ENCODE measurements at regions not wholly inside any gene's neighbourhood (a gene's known extent, or its start where the extent isn't known, plus 50 kb on each side); places are given as distances from the start of the nearest gene placed in this dataset.

DNA sequence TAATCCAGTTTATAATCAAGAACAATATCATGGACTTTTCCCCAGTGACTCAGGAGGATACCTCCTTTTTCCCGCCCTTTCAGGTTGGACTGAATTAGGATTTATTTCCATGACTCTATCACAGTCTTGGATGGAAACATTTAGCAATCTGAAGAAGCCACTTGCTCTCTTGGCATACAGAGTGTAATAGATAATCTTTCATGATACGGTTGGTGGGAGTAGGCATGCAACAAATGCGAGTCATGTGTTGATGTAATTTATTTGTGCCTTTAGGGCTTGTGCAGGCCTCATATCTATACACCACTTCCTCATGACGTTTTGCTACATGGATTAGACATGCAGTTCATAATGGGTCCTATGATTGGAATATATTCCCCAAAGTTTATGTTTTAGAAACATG, 54.2 kb upstream of the MCTP2 start:
- no peaks in the 10 kb centered on the region for H3K36me3 Mint-ChIP-seq (ENCODE audit: low read depth)
- ATAC-seq (replicated peaks), result peak; percentile 35
- H3K9me3 Mint-ChIP-seq, result peaks cover 4% of the 10 kb centered on the region
- peaks cover 9% of the 10 kb centered on the region for H3K27me3 Mint-ChIP-seq
- peaks cover 10% of the 10 kb centered on the region for H3K4me1 Mint-ChIP-seq
- peak overlapping the region; percentile 23 for H3K27ac Mint-ChIP-seq
- H3K4me3 Mint-ChIP-seq, result no peak overlapping the region

DNA sequence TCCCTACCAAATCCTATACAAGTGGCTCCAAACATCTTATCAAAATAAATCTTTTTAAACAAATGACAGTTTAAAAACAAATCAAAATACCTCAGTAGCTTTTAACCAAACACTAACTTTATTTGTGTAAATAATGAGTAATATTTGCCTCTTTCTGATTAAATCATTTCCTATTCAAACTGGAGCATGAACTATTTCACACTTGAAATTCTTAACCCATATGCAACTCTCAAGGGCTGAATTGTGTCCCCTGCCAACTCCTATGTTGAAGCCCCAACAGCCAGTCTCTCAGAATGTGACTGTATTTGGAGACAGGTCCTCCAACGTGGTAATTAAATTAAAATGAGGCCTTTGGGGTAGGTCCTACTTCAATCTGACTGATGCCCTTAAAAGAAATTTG, 55.9 kb upstream of the MCTP2 start:
- Mint-ChIP-seq H3K27me3 (peaks cover 9% of the 10 kb centered on the region), H3K36me3 (ENCODE audit: low read depth) (no peaks in the 10 kb centered on the region), H3K27ac (no peak overlapping the region), H3K9me3 (peaks cover 4% of the 10 kb centered on the region), H3K4me1 (peaks cover 10% of the 10 kb centered on the region), H3K4me3 (no peak overlapping the region)
- ATAC-seq (replicated peaks), result no peak

DNA sequence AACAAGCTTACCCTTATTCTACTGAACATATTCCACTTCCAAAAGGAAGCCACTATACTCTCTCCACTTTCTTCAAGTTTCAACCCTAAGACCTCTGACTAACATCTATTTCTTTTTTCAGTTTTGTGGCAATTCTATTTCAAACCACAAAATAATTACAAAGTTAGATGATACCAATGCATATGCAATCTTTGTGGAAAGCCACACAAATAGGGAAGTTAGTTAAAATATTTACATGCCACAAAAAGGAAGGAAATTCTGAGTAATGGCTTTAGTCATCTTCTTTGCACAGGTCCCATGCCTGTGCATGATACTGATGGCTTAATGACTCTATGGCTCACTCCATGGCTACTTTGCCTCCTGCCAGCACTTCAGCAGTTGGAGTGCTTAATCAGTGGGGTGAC, 57.0 kb upstream of the MCTP2 start:
- Mint-ChIP-seq H3K4me3 (peak overlapping the region; percentile 2), H3K4me1 (peaks cover 10% of the 10 kb centered on the region), H3K27me3 (peaks cover 9% of the 10 kb centered on the region), H3K36me3 (ENCODE audit: low read depth) (no peaks in the 10 kb centered on the region), H3K9me3 (peaks cover 4% of the 10 kb centered on the region), H3K27ac (peak overlapping the region; percentile 54)
- ATAC-seq (replicated peaks), result peak; percentile 94

DNA sequence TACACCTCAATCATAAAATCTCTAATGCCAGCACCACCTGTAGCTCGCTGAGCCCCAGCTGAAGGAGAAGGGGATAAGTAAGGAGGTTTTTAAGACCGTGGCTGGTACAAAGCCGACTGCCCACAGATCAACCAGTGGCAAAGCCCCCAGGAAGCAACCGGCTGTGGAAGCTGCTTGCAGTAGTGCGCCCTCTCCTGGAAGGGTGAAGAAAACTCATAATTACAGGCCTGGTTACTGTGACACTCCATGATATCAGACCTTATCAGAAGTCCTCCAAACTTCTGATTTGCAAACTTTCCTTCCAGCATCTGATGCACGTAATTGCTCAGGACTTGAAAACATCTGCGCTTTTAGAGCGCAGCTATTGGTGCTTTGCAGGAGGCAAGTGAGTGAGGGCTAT, 63.1 kb upstream of the MCTP2 start:
- Mint-ChIP-seq H3K36me3 (ENCODE audit: low read depth) (no peaks in the 10 kb centered on the region), H3K27ac (no peak overlapping the region), H3K9me3 (no peaks in the 10 kb centered on the region), H3K4me3 (no peak overlapping the region), H3K27me3 (peaks cover 6% of the 10 kb centered on the region), H3K4me1 (no peaks in the 10 kb centered on the region)
- no peak for ATAC-seq (replicated peaks)

DNA sequence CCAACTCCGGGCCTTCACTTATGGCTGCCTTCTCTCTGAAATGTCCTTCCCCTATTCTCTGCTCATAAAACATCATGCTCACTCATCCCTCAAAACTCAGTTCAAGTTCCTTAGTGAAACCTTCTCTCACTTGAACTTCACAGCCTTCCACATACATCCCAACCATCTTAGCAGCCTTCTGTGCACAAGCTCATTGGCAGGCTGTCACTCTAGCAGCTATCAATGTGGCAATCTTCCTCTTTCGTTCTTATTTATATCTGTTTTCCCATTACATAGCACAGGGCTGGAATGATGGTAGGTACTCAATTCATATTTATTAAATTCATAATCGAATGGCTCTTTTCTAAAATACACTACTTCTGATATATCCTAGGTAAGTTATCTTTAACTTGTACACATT, 66.4 kb upstream of the MCTP2 start:
- H3K27me3 Mint-ChIP-seq, result peaks cover 10% of the 10 kb centered on the region
- H3K27ac Mint-ChIP-seq, result no peak overlapping the region
- ATAC-seq (replicated peaks), result no peak
- H3K4me3 Mint-ChIP-seq, result no peak overlapping the region
- no peaks in the 10 kb centered on the region for H3K36me3 Mint-ChIP-seq (ENCODE audit: low read depth)
- no peaks in the 10 kb centered on the region for H3K9me3 Mint-ChIP-seq
- no peaks in the 10 kb centered on the region for H3K4me1 Mint-ChIP-seq

DNA sequence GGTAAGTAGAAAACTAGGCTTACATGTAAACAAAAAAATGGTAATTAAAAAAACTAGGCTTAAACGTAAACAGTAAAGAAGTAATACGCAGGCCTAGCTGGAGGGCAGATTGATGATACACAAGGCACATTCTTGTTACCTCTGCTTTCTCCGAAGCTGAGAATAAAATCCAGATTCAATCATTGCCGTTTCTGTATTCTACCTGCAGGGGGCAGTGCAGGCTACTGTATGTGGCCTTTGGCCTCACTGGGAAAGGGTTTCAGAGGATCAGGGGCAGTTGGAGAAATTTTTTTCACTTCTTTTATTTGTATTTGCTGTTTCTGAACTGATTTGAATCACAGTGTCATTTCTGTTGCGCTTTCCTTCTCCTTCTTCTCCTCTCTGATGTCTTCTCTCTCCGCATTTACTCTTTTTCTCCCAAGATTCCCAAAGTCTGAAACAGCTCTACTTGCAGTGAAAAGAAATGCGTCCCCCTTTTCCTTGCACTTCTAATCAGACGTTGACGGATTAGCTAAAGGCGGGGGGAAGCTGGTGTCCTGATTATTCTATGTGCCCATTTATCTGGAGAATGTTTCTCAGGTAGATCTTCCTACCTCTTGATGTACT, 67.1 kb upstream of the MCTP2 start:
- Mint-ChIP-seq H3K4me3 (no peak overlapping the region), H3K27ac (no peak overlapping the region), H3K36me3 (ENCODE audit: low read depth) (no peaks in the 10 kb centered on the region), H3K27me3 (peaks cover 10% of the 10 kb centered on the region), H3K9me3 (no peaks in the 10 kb centered on the region), H3K4me1 (no peaks in the 10 kb centered on the region)
- peak; percentile 37 for ATAC-seq (replicated peaks)

DNA sequence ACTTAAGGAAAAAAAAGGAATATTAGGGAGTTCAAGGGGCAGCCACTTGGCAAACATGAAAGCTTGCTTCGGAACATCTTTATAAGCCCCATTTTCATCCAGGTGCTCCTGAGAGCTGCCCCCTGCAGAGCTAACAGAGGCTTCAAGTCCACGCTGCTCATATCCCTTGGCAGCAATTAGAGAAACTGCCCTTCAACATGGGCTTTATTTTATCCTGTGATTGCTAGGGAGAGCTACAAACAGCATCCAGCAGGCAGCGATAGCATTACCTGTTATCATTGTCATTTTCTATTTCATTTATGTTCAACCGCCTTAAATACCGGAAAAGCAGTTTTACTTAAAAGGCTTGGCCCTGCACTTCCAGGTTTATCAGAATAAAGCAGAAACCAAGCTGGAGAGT, 68.4 kb upstream of the MCTP2 start:
- ATAC-seq (replicated peaks), result no peak
- Mint-ChIP-seq H3K4me3 (no peak overlapping the region), H3K36me3 (ENCODE audit: low read depth) (no peaks in the 10 kb centered on the region), H3K4me1 (no peaks in the 10 kb centered on the region), H3K27me3 (peaks cover 10% of the 10 kb centered on the region), H3K27ac (no peak overlapping the region), H3K9me3 (no peaks in the 10 kb centered on the region)

DNA sequence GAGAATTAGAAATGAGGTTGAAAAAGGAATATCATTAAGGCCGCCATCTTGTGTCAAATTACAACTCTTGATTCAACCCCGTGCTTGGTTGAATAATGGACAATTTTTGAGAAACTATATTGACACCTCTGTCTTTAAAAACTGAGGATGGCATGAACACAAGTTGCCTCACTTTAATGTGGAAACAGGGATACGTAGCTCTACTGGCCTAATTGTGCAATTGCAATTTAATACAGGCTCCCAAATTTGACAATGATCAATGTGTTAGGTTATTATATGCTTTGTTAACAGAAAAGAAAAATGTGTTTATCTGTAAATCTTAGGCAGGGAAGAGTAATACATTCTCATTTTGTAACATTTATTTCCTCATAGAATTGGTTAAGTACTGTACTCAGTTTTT, 77.1 kb upstream of the MCTP2 start:
- Mint-ChIP-seq H3K4me1 (no peaks in the 10 kb centered on the region), H3K9me3 (no peaks in the 10 kb centered on the region), H3K27me3 (peaks cover 37% of the 10 kb centered on the region), H3K27ac (no peak overlapping the region), H3K36me3 (ENCODE audit: low read depth) (no peaks in the 10 kb centered on the region), H3K4me3 (no peak overlapping the region)
- ATAC-seq (replicated peaks), result no peak

DNA sequence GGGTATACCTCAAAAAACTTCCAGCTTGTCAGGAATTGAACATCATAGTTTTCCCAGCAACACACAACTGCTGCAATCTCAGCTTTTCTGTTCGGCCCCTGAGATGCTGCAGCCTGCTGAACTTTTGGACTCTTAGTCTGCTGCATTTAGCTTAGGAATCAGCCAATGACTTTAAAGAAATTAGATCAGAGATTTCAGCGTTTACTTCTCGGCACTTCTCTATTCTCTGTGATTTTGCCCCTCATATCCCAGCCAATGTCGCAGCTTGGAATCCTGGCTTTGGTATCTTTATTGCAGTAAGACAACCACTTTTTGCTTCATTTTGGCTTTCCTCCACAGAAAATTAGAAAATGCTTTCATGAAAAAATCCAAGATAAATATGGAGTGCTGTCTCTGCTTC, 86.3 kb upstream of the MCTP2 start:
- Mint-ChIP-seq H3K4me1 (no peaks in the 10 kb centered on the region), H3K36me3 (ENCODE audit: low read depth) (no peaks in the 10 kb centered on the region), H3K27ac (no peak overlapping the region), H3K9me3 (no peaks in the 10 kb centered on the region), H3K27me3 (peaks cover 23% of the 10 kb centered on the region), H3K4me3 (no peak overlapping the region)
- no peak for ATAC-seq (replicated peaks)

DNA sequence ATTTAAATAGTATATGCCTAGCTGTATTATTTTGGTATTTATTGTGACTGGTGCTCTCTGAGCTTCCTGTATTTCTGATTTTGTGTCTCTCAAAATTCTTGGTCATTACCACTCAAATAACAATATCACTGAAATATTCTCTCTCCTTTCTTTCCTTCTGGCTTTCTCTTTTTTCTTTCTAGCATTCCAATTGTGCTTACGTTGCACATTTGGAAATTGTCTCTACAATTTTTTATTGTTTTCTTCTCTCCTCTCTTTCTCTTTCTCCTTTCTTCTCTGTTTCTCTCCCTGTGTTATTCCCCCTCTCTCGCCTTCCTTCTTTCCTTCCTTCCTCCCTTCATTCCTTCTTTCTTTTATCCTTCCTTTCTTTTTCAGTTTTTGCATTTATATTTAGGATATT, 89.6 kb upstream of the MCTP2 start:
- H3K27me3 Mint-ChIP-seq, result peaks cover 29% of the 10 kb centered on the region
- H3K4me3 Mint-ChIP-seq, result no peak overlapping the region
- no peaks in the 10 kb centered on the region for H3K9me3 Mint-ChIP-seq
- ATAC-seq (replicated peaks), result no peak
- no peaks in the 10 kb centered on the region for H3K4me1 Mint-ChIP-seq
- no peak overlapping the region for H3K27ac Mint-ChIP-seq
- no peaks in the 10 kb centered on the region for H3K36me3 Mint-ChIP-seq (ENCODE audit: low read depth)

DNA sequence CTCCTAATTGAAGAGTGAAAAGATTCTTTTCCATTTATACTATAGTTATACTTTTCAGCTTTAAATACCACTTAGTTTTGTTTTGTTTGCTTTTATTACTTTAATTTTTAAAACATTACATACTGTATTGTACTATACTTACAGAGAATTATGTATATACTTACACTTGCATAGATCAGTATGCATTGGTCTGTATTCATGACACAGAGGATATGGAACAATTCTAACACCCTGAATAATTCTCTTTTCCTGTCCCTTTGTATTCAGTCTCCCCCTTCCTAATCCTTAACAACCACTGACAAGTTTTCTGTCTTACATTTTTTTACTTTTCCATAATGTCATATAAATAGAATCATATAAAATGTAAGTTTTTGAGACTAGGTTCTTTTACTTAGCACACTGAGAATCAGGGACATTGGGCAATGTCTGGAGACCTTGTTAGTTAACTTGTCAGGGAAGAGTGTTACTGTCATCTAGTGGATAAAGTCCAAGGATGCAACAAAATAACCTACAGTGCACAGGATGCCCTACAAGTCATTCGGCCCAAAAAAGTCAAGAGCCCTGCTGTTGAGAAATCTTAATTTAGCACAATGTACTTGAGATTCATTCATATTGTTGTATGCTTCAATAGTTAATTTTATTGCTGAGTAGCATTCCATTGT, 95.7 kb upstream of the MCTP2 start:
- no peak overlapping the region for H3K4me3 Mint-ChIP-seq

DNA sequence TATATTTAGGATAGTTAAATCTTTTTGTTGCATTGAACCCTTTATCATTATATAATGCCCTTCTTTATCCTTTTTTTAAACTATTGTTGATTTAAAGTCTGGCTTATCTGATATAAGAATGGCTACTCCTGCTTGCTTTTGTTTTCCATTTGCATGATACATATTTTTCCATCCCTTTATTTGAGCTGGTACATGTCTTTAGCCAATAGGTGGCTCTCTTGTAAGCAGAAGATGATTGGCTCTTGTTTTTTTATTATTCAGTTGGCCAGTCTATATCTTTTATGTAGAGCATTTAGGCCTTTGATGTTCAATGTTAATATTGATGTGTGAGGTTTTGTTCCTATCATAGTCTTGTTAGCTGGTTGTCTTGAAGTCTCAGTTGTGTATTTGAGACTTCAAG, 99.5 kb upstream of the MCTP2 start:
- Mint-ChIP-seq H3K4me3 (no peak overlapping the region), H3K4me1 (no peaks in the 10 kb centered on the region), H3K27me3 (peaks cover 17% of the 10 kb centered on the region), H3K27ac (no peak overlapping the region), H3K9me3 (no peaks in the 10 kb centered on the region), H3K36me3 (ENCODE audit: low read depth) (no peaks in the 10 kb centered on the region)
- no peak for ATAC-seq (replicated peaks)

More for the DNA sequence above, 95.7 kb upstream of the MCTP2 start:
- Mint-ChIP-seq H3K27ac (no peak overlapping the region), H3K9me3 (no peaks in the 10 kb centered on the region), H3K27me3 (peaks cover 25% of the 10 kb centered on the region), H3K36me3 (ENCODE audit: low read depth) (no peaks in the 10 kb centered on the region), H3K4me1 (no peaks in the 10 kb centered on the region)
- ATAC-seq (replicated peaks), result no peak

DNA sequence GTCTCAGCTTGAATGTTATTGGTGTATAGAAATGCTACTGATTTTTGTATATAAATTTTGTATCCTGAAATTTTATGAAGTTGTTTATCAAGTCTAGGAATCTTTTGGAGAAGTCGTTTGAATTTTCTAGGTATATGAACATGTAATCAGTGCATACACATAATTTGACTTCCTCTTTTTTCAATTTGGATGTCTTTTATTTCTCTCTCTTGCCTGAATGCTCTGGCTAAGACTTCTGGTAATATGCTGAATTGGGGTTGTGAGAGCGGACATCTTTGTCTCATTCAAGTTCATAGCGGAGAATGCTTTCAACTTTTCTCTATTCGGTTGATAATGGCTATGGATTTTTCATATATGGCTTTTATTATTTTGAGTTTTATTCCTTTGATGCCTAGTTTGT, 100.9 kb upstream of the MCTP2 start:
- Mint-ChIP-seq H3K9me3 (no peaks in the 10 kb centered on the region), H3K4me3 (no peak overlapping the region), H3K27me3 (peaks cover 11% of the 10 kb centered on the region), H3K4me1 (no peaks in the 10 kb centered on the region), H3K36me3 (ENCODE audit: low read depth) (no peaks in the 10 kb centered on the region), H3K27ac (no peak overlapping the region)
- no peak for ATAC-seq (replicated peaks)

DNA sequence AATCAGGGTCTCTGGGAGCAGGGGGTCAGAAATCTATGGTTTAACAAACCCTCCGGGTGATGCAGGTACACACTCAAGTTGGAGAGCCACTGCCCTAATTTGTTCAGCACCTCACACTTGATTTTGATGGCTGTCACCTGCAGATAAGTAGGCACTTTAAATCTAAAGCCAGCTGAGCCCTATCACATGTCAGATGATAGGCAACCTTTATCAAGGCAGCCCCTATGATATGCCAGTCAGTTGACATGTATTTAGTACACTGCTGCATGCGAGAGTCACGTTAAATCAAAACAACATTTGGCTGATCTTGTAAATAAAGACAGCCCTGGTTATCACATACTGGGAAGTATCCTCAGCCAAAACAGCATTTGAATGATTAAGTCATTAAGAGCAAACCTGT, 104.4 kb upstream of the MCTP2 start:
- H3K4me3 Mint-ChIP-seq, result no peak overlapping the region
- no peaks in the 10 kb centered on the region for H3K27me3 Mint-ChIP-seq
- H3K4me1 Mint-ChIP-seq, result no peaks in the 10 kb centered on the region
- no peaks in the 10 kb centered on the region for H3K9me3 Mint-ChIP-seq
- H3K36me3 Mint-ChIP-seq (ENCODE audit: low read depth), result no peaks in the 10 kb centered on the region
- H3K27ac Mint-ChIP-seq, result no peak overlapping the region
- no peak for ATAC-seq (replicated peaks)

DNA sequence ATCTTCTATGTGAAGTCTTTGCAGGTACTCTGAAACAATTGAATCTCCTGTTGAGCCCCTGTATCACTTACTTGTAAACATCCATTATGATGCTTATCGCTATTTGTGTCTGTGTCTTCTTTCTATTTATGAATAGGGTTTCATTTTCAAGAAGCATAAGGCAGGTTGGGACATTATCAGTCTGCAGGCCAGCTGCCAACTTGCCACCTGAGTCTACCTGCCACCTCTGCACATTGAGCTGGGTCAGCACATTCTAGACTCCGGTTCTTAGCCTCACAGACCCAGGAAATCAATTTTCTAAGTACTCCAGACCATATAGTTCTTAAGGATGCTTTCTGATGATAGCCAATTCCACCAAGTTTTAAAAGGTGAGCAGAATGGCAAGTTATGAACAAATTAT, 105.7 kb upstream of the MCTP2 start:
- no peaks in the 10 kb centered on the region for H3K36me3 Mint-ChIP-seq (ENCODE audit: low read depth)
- no peaks in the 10 kb centered on the region for H3K27me3 Mint-ChIP-seq
- no peaks in the 10 kb centered on the region for H3K4me1 Mint-ChIP-seq
- no peak overlapping the region for H3K4me3 Mint-ChIP-seq
- ATAC-seq (replicated peaks), result no peak
- no peak overlapping the region for H3K27ac Mint-ChIP-seq
- H3K9me3 Mint-ChIP-seq, result no peaks in the 10 kb centered on the region

DNA sequence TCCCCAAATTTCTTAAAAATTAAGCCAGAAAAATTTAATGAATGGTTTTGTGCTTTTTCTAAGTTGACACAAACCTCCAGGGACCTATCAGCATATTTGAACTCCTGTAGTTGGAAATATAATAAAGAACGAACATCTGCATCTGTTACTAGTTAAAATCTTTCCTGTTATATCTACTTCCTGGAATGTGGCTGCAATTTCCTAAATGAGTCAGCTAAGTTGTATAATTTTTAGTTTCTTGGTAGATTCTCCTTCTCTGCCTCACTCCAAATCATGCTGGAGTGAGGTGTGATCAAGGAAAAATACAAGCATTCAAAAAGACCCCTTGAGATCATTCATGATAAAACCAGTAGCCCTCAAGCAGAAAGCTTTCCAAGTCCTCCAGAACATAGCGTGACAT, 106.2 kb upstream of the MCTP2 start:
- Mint-ChIP-seq H3K27ac (no peak overlapping the region), H3K4me1 (no peaks in the 10 kb centered on the region), H3K9me3 (no peaks in the 10 kb centered on the region), H3K36me3 (ENCODE audit: low read depth) (no peaks in the 10 kb centered on the region), H3K27me3 (no peaks in the 10 kb centered on the region), H3K4me3 (no peak overlapping the region)
- ATAC-seq (replicated peaks), result no peak
